Stimulated activated CD8-positive, alpha-beta memory T cell treated with anti-CD3 and anti-CD28 coated beads, Interleukin-2, amount 100 ng/mL, for 1 hour (primary cell): ENCODE measurements at regions not wholly inside any gene's neighbourhood (a gene's known extent, or its start where the extent isn't known, plus 50 kb on each side); places are given as distances from the start of the nearest gene placed in this dataset.

Source experiments
- DNase-seq, 2 donors: peaks; one replicate each; pipeline ENCODE4 v3.0.0-alpha.2; 2020; ENCODE audit warnings: low read depth in 2 of 2

DNA sequence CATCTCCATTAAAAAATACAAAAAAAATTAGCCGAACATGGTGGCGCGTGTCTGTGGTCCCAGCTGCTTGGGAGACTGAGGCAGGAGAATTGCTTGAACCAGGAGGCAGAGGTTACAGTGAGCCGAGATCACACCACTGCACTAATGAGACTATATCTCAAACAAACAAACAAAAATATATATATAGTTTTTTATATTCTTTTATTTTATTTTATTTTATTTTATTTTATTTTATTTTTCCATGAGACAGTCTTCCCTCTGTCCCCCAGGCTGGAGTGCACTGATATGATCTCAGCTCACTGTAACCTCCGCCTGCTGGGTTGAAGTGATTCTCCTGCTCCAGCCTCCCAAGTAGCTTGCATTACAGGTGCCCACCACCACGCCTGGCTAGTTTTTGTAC lies 79.5 kb downstream of the IRF2BPL start:
- no peak for DNase-seq

DNA sequence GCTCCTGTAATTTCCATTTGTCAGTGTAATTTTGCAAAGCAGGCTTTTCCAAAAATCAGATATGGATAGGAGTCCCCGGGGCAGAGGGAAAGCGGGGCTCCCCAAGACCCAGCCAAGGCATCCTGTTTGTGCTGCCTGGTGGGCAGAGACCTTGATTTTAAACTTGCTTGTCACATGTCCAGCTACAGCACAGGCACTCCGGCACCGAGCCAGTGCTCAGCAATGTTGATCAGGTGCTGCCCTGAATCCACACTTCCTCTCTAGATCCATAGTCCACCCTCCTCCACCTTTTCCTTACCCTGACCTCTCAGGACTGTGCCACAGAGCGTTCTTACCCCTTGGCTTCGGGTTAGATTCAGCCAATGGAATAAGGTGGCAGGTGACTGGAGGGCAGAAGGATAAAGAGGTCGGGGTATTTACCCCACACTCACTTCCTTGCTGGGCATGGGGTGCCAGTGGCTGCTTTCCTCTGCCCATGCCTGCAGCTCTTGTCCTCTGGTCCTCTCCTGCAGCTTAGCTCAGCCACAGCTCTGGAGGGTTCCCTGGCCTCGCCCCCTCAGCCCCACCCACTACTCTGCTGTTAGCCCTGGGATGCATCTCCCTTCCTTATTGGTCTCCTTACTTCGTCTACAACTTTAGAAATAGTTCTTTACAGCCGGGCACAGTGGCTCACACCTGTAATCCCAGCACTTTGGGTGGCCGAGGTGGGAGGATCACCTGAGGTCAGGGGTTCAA lies 80.1 kb downstream of the IRF2BPL start:
- DNase-seq = no peak

DNA sequence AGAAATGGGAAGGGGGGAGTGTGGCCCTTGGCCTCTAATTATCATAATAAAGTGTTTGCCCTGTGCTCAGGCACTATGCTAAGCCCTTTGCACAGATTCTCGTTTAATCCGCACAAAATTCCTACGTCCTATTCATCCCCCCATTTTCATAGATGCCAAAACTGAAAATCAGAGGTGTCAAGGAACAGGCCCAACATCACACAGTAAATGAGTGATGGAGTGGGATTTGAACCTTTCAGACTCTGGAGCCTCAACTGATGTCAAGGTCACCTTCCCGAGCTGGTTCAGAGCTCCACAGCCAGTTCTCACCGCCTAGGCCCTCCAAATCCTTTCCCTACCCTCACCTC lies 80.7 kb downstream of the IRF2BPL start:
- no peak for DNase-seq

DNA sequence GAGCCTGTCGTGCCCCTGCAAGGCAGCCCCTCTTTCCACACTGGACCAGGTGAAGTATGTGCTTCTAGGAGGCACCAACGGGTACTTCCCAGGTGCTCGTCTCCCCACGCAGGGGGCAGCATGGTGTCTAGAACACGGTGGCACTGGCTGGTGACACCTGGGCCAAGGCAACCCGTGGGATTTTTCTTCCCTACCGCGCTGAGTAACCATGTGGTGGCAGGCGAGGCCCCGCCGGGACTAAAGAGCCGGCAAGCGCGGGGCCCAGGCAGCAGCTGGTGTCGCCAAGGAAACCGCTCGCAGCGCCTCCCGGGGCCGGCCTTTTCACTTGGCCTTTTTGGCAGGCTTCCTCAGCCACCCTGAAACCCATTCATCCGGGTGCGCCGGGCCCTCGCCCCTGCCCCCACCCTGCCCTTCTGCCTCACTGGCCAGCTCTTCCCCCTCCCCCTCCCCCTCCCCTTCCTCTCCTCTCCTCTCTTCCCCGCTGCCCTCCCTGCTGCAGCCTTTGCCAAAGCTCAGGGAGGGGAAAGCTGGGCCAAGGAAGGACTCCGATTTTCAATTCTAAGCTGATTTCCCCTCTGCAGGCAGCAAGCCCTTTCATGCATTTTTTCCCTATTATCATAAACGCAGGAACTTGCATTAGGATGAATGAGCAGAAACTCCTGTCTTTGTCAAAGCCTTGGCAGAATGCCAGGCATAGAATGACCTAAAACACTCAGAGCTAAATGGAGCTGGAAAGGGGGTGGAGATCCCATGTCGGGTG lies 81.2 kb downstream of the IRF2BPL start:
- DNase-seq = peak; percentile 38 to 59

DNA sequence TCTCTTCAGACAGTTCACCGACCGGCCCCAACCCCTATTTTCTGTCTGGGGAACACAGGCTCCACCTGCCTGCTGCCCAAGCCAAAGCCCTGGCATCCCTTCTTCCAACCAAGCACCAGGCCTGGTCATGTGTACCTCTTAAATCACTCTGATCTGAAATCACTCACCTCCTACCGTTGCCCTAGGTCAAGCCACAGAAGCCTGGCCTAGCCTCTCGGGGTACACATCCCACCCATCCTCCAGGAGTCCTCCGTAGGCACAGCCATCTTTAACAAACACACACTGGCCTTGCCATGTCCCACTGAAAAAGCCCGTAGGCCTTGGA lies 81.8 kb downstream of the IRF2BPL start:
- no peak for DNase-seq

DNA sequence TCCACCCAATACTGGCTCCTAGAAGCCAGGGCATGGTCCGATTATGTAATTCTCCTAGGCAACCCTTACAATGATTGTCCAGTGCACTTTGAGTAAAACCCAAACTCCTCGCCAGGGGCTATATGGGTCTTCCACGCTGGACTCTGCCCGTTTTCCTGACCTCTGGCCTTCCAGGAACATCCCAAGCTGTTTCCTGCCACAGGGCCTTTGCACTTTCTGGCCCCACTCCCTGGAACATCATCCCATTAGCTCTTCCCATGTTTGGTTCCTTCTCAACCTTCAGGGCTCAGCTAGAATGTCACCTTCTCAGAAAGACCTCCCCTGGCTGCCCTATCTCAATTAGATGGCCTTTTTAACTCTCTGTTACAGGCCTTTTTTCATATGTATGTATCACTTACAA lies 85.4 kb downstream of the IRF2BPL start:
- no peak for DNase-seq

DNA sequence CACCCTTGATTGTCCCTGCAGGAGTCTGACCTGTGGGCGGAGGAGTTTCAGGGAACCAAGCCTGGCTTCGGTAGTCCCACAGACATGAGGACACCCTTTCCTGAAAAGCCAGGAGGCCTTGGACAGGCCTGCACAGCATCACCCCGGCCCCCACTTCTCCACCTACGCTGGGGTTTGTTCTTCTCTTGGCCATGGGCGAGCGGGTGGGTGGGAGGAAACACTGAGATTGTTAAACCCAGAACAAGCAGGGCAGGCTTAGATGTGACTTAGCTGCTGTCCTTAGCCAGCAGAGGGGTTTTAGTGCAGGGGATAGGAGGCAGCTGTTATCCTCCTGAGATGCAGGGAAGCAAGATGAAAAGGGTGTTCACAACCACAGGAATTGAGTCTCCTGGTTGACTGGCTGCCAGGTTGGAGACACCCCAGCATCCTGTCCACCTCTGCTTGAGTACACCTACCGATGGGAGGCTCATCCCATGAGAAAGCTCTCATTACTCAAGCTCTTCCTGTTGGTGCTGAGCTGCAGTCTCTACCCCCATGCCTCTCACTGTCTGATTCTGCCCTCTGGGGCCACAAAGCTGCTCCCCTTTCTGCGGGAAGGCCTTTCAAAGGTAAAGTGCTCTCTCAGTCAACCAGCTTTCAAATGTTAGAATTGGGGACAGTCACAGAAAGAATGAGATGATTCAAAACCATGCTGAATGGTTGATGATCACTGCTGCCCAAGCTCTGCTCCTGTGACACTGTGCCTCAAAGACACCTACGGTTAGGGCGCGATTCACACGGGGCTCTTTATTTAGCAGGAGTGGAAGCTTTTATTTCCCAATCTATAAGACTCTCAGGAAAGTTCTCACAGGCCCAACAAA lies 86.3 kb downstream of the IRF2BPL start:
- no peak for DNase-seq

DNA sequence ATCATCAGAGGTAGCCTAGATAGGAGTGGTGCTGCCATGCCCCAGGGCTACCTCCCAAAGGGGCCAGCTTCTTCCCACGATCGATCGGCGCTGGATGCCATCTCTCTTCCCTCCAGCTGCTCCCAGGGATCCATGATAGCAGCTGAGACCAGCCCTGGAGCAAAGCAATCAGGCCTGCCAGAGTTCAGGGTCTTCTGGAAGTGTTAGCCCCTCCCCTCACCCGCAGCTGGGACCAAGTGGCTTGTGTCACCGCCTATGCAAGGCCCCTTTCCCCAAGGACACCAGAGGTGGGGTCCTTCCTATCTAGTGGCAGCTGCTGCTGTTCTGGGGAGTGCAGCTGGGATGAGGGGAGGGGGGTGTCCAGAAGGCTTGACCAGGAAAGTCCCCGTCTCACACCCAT lies 87.0 kb downstream of the IRF2BPL start:
- no peak for DNase-seq

DNA sequence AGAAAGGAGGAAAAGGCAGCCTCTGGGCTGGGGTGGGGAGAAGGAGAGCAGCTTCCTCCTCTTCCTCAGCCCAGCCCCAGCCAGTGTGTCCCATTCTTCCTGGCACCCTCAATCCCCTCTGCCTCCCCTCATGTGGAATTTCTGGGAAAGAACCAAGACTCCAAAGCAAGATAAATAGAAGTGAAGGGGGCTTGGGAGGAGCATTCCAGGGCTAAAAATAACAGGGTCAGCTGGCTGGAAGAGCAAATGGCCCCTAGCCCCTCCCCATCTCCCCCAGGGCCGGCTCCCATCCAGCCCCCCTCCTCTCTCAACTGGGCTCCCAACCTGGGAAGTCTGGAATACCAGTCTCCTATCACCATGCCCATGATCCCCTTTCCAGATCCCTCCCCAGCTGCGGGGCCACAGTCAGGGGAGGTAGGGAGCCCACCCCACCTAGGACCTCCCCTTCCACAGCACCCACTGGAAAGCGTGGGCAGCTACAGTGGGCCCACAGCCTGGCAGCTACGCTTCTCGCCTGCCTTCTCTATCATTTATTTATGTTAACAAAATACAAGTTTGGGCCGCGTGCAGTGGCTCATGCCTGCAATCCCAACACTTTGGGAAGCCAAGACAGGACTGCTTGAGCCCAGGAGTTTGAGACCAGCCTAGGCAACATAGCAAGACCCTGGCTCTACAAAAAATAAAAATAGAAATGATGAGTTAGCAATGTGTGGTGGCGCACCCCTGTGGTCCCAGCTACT lies 88.3 kb downstream of the IRF2BPL start:
- DNase-seq = no peak

DNA sequence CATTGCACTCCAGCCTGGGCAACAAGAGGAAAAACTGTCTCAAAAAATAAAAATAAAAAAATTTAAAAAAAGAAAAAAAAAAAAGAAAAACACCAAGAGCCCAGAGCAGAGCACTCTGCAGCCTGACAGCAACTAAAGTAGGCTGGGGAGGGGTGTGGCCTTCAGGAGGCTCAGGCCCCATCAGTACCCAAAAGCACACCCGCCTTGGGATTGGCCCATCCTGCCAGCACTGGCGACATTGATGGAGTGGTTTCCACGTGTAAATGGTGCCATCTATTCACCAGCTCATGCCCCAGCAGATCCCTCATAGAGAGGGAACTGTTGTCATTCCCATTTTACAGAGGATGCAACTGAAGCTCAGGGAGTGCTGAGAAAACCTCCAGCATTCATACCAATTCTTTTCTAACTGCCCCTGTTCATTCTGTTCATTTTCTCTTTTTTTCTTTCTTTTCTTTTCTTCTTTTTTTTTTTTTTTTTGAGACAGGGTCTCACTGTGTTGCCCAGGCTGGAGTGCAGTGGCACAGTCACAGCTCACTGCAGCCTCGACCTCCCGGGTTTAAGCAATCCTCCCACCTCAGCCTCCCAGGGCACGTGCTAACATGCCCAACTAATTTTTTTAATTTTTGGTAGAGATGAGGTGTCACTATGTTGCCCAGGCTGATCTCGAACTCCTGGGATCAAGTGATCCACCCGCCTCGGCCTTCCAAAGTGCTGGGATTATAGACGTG lies 89.3 kb downstream of the IRF2BPL start:
- no peak for DNase-seq

DNA sequence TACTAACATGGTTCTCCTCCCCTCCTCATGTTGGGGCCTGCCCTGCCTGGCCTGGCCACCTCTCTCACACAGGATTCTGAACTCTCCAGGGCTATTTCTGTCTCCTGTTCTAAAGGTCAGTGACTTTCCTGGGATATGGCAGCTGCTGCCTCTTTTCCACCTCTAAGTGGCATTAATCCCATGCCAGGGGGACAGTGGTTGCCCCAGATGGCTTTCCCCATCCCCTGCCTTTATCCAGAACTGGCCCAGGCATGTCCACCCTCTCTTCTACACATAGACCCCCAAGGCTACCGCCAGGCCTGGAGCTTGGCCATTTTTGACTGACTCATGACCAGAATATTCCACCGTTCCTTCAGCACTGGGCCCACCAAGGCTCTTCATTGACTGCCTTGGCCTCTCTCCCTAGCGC lies 90.4 kb downstream of the IRF2BPL start:
- DNase-seq = no peak

DNA sequence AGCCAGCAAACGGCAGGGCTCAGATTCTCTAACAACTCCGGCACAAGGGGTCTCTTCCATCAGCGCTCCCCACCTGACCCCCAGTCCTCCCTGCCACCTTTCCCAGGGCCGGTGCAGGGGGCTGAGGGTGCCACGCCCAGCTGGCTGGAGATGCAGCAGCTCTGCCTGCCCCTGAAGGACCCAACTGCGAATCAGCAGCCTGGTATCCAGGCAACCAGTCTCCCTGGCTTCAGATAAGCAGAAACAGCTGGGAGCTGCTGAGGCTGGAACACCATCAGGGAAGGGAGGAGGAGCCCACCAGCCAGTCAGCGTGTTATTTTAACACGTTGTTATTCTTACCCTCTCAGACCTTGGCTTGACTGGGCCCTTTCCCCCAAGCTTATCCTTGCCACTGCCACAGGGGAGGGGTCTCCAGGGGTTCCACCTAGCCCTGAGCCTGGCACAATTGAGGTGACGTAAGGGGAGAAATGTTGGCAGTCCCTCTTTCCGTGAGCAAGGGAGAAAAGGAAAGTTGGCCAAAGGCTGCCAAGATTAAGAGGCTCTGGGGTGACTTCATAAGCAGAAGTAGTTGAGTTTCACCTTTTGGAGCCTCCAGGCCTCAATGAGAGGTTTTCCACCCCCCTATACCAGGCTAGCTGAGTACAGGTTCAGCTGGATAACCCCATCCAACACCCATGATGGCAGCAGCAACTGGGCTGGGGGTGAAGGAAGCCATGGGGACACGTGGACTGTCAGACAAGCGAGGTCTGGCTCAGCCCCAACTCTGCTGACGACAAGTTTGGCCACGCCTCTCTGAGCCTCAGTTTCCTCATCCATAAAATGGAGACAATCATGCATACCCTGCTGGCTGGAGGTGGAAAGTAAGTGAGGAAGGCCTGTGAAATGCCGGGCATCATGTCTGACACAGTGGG lies 91.1 kb downstream of the IRF2BPL start:
- no peak for DNase-seq

DNA sequence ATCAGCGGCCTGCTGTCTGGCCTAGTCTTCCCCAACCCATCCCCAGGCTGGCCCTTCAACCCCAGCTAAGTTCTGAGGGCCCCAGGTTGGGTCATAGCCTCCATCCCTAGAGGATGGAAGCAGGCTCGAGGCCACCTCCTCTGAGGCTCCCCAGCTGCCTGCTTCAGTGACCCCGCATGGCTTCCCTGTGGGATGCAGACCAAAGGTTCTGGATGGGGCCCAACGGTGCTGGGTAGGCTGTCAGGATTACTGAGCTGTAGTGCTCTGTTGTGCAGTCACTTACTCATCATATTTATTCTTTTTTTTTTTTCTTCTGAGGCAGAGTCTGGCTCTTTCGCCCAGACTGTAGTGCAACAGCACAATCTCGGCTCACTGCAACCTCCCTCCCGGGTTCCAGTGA lies 92.0 kb downstream of the IRF2BPL start:
- no peak for DNase-seq

DNA sequence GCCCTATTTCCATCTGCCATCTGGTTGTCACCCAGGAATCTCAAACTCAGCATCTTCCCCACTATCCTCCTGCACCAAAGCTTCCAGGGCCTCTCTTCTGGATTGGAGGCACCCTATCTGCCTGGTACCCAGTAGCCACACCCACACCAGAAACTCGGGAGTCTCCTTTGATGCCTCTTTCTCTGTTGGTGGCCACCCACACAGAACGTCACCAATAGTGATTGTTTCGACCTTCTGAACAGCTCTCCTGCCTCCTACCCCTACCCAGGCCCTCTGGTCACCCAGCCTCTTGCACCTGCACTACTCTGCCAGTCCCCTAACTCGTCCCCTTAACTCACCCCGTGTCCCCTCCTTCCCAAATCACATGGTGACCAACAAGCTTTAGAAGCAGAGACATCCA lies 95.0 kb downstream of the IRF2BPL start:
- DNase-seq = no peak

DNA sequence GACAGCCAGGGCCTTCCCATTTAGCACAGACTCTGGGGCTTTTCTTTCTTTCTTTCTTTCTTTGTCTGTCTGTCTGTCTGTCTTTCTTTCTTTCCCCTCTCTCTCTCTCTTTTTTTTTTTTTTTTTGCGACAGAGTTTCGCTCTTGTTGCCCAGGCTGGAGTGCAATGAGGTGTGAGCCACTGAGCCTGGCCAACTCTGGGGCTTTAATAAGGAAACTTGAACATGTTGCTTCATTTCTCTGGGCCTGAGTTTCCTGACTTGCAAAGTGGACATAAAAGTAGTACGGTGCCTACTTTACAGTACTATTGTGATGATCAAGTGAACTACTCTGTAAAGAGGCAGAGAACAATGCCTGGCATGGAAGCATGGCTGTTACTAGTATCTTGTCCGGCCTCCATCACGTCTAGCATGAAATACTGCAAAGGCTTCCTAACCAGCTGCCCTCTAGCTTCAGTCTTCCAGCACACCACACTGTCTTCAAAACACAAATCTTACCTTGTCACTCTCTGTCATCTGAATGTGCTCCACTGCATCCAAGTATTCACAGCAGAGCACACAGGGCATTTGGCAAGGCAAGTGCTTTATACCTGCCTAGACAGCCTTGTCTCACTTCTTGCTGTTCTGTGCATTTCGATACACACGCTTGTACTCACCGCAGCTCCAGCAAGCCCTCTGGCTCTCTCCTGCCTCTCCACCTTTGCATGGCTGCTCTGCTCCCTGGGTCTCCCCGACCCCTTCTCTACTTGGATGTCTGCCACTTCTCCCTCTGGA lies 96.7 kb downstream of the IRF2BPL start:
- no peak for DNase-seq

DNA sequence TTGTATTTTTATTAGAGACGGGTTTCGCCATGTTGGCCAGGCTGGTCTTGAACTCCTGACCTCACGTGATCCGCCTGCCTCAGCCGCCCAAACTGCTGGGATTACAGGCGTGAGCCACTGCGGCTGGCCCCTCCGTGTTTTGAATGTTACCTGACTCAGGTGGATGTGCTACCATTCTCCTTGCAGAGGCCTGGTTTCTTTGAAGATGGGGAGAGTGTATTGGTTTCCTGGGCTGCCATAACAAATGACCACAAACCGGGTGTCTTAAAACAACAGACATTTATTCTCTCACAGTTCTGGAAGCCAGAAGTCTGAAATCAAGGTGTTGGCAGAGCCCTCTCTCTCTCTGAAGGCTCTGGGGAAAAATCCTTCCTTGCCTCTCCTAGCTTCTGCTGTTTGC lies 98.0 kb downstream of the IRF2BPL start:
- no peak for DNase-seq

DNA sequence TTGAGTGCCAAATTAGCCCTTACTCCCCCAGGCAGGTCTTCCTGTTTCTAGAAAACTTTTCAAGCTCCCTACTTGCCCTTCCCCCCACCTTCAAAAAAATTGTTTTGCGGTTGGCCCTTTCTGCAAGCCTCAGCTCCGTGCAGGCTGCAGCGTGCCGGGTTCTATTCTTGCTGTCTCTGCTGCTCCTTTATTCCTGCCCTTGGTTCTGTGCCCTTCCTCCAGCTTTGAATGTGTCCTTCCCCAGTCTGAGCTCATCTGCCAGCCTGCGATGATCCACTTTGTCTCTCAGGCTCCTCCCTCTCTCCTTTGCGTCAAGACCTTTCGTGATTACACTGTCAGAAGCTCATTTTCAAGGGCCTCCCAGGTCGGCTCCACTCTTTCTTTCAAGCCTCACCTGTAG lies 98.6 kb downstream of the IRF2BPL start:
- no peak for DNase-seq

DNA sequence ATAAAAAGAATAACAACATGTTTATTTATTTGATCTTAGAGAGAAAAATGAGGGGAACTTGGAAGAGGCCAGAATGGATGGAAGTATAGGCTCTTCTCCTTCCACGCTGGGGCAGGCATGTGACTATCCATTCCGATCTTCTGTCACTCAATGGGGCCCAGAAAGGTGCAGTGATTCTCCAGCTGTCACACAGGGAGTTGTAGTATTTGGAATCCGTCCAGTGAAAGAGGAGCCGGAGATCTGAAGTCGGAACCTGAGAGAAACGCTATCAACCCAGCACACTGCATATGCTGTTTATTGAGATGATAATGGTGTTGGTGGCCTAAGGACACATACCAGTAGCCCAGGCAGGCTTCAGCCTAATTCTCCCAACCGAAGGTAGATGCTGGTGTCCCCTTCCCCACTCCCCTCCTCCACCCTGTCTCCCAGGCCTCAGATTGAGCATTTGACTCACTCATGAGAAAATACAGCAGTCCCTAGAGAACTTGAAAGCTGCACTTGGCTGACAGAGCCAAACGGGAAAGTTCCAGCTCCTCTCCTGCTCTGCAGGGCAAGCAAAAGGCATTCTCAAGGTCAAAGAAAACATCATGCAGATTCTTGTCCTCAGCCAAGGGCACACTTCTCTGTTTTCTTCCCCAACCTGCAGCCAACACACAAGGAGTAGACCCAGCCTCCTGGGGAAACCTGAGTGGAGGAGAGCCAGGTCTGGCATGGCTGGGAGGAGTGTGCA lies 100.4 kb downstream of the IRF2BPL start:
- DNase-seq = no peak
